DOHH2 (cell line): ENCODE measurements at regions not wholly inside any gene's neighbourhood (a gene's known extent, or its start where the extent isn't known, plus 50 kb on each side); places are given as distances from the start of the nearest gene placed in this dataset.

Experiments
- CTCF ChIP-seq: fragments of 200-600 bp; sonication (generic); IDR thresholded peaks from one replicate; pipeline ENCODE4 v1.5.1; 2014; ENCODE audit warnings: antibody characterized with exemption, mild to moderate bottlenecking, low read depth, low read length; ENCODE audit not compliant: poor library complexity, severe bottlenecking
- EZH2phosphoT487 ChIP-seq: fragments of 200-600 bp; sonication (generic); IDR thresholded peaks from 2 replicates; pipeline ENCODE4 v1.6.1; 2017; ENCODE audit warnings: borderline replicate concordance, mild to moderate bottlenecking, antibody characterized with exemption, low read length, moderate library complexity, mixed read lengths

GRCh38 chr12:30144777-30145683 lies 361.3 kb upstream of the TMTC1 start:
- no peak for TF ChIP-seq CTCF
- no peak for TF ChIP-seq EZH2phosphoT487
